OCI-LY1 (cell line): ENCODE measurements at regions not wholly inside any gene's neighbourhood (a gene's known extent, or its start where the extent isn't known, plus 50 kb on each side); places are given as distances from the start of the nearest gene placed in this dataset.

Source experiments
- H2AFZ ChIP-seq: fragments of 200-600 bp; sonication (generic), shearing (Covaris generic); 2 replicates; pipeline ENCODE4 v1.6.0; 2014; ENCODE audit warnings: antibody characterized with exemption, mild to moderate bottlenecking, low read length
- H3F3A ChIP-seq: fragments of 200-600 bp; sonication (generic), shearing (Covaris generic); 2 replicates; pipeline ENCODE4 v1.6.0; 2014; ENCODE audit warnings: mild to moderate bottlenecking, antibody characterized with exemption, low read length, moderate library complexity; ENCODE audit not compliant: insufficient read depth
- H3K27ac ChIP-seq: fragments of 200-600 bp; sonication (generic); 2 replicates; pipeline ENCODE4 v1.5.1; 2014; ENCODE audit warnings: low read length, mixed run types, mild to moderate bottlenecking, low read depth; ENCODE audit not compliant: poor library complexity, severe bottlenecking
- H3K27me3 ChIP-seq: fragments of 200-600 bp; sonication (generic); 2 replicates; pipeline ENCODE4 v1.6.0; 2014; ENCODE audit warnings: antibody characterized with exemption, mild to moderate bottlenecking, low read length, moderate library complexity; ENCODE audit not compliant: insufficient read depth
- H3K36me3 ChIP-seq: fragments of 200-600 bp; sonication (generic); 2 replicates; pipeline ENCODE4 v1.6.1; 2014; ENCODE audit warnings: mild to moderate bottlenecking, antibody characterized with exemption, low read length, moderate library complexity, mixed read lengths; ENCODE audit not compliant: insufficient read depth
- H3K4me1 ChIP-seq: fragments of 200-600 bp; sonication (generic); 2 replicates; pipeline ENCODE4 v1.5.1; 2014; ENCODE audit warnings: mild to moderate bottlenecking, low read length, moderate library complexity; ENCODE audit not compliant: insufficient read depth, severe bottlenecking
- H3K4me2 ChIP-seq: fragments of 200-600 bp; sonication (generic), shearing (Covaris generic); 2 replicates; pipeline ENCODE4 v1.6.1; 2014; ENCODE audit warnings: low read length
- H3K4me3 ChIP-seq: fragments of 200-600 bp; sonication (generic); 2 replicates; pipeline ENCODE4 v1.5.1; 2014; ENCODE audit warnings: low read length, low read depth, mild to moderate bottlenecking, mixed read lengths; ENCODE audit not compliant: poor library complexity, severe bottlenecking
- H3K79me2 ChIP-seq: fragments of 200-600 bp; shearing (Covaris generic); 2 replicates; pipeline ENCODE4 v1.6.1; 2016; ENCODE audit warnings: mixed run types, low read length, mixed read lengths; ENCODE audit not compliant: insufficient read depth
- H3K9ac ChIP-seq: fragments of 200-600 bp; sonication (generic), shearing (Covaris generic); 2 replicates; pipeline ENCODE4 v1.6.1; 2014; ENCODE audit warnings: mild to moderate bottlenecking, low read length, mixed read lengths
- H3K9me2 ChIP-seq: fragments of 200-600 bp; sonication (generic), shearing (Covaris generic); 2 replicates; pipeline ENCODE4 v1.6.1; 2014; ENCODE audit warnings: low read depth, mild to moderate bottlenecking, low read length, mixed read lengths
- H3K9me3 ChIP-seq: fragments of 200-600 bp; shearing (Covaris generic); 2 replicates; pipeline ENCODE4 v1.6.1; 2014; ENCODE audit warnings: low read length, mixed read lengths
- H4K20me1 ChIP-seq: fragments of 200-600 bp; sonication (generic), shearing (Covaris generic); 2 replicates; pipeline ENCODE4 v1.6.0; 2016; ENCODE audit warnings: mild to moderate bottlenecking, low read length; ENCODE audit not compliant: insufficient read depth
- EZH2 ChIP-seq: fragments of 200-600 bp; sonication (generic), shearing (Covaris generic); IDR thresholded peaks from 2 replicates; pipeline ENCODE4 v1.8.0; 2017; ENCODE audit warnings: borderline replicate concordance, mixed run types, mild to moderate bottlenecking, antibody characterized with exemption, low read length, moderate library complexity, mixed read lengths
- TF ChIP-seq, protein P1 (sequence below): fragments of 200-600 bp; sonication (generic), shearing (Covaris generic); IDR thresholded peaks from 2 replicates; pipeline ENCODE4 v1.5.1; 2017; ENCODE audit warnings: mild to moderate bottlenecking, antibody characterized with exemption, low read length, moderate library complexity, mixed read lengths

- Histone ChIP-seq H4K20me1 (no peaks in the 10 kb centered on the region), H3K4me3 (no peak overlapping the region), H3K36me3 (no peaks in the 10 kb centered on the region), H3K9me2 (no peaks in the 10 kb centered on the region), H3F3A (no peaks in the 10 kb centered on the region), H3K4me2 (no peak overlapping the region), H3K27me3 (no peaks in the 10 kb centered on the region), H3K9ac (no peak overlapping the region), H3K4me1 (no peaks in the 10 kb centered on the region), H2AFZ (no peak overlapping the region), H3K27ac (no peak overlapping the region), H3K79me2 (no peaks in the 10 kb centered on the region), H3K9me3 (no peaks in the 10 kb centered on the region)
- no peak for TF ChIP-seq EZH2
- TF ChIP-seq, protein P1, sequence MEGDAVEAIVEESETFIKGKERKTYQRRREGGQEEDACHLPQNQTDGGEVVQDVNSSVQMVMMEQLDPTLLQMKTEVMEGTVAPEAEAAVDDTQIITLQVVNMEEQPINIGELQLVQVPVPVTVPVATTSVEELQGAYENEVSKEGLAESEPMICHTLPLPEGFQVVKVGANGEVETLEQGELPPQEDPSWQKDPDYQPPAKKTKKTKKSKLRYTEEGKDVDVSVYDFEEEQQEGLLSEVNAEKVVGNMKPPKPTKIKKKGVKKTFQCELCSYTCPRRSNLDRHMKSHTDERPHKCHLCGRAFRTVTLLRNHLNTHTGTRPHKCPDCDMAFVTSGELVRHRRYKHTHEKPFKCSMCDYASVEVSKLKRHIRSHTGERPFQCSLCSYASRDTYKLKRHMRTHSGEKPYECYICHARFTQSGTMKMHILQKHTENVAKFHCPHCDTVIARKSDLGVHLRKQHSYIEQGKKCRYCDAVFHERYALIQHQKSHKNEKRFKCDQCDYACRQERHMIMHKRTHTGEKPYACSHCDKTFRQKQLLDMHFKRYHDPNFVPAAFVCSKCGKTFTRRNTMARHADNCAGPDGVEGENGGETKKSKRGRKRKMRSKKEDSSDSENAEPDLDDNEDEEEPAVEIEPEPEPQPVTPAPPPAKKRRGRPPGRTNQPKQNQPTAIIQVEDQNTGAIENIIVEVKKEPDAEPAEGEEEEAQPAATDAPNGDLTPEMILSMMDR, result no peak
These were observed 252.8 kb upstream of the CDH4 start for GRCh38 chr20:60999250-60999649.

GRCh38 chr20:61002090-61002489 lies 250.0 kb upstream of the CDH4 start:
- Histone ChIP-seq H3K9me2 (no peaks in the 10 kb centered on the region), H3K36me3 (no peaks in the 10 kb centered on the region), H3K4me1 (no peaks in the 10 kb centered on the region), H3K4me3 (no peak overlapping the region), H3K9me3 (no peaks in the 10 kb centered on the region), H3K27me3 (no peaks in the 10 kb centered on the region), H3K4me2 (no peak overlapping the region), H2AFZ (no peak overlapping the region), H3K27ac (no peak overlapping the region), H3K79me2 (no peaks in the 10 kb centered on the region), H3F3A (no peaks in the 10 kb centered on the region), H3K9ac (no peak overlapping the region), H4K20me1 (no peaks in the 10 kb centered on the region)
- TF ChIP-seq, protein P1, result no peak
- no peak for TF ChIP-seq EZH2

DNA sequence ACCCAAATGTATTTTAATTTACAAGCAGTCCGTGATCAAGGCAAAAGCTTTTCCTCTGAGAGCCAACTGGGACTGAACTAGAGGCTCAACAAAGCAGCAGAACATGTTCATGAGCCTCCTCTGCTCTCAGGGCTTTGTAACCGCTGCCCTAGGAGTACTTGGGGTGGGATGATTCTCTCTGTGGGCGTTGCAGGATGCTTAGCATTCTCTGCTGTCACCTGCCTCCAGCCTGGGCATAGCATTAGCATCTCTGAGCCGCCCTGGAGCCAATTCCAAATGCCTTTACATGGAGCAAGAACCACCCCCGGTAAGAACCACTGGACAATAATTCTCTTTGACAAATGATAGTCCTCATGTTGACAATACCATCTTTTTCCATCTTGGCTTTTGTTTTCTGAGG lies 237.6 kb upstream of the CDH4 start:
- H3K4me1 ChIP-seq, result no peaks in the 10 kb centered on the region
- no peaks in the 10 kb centered on the region for H3K9me2 ChIP-seq
- H3K27ac ChIP-seq, result no peak overlapping the region
- no peak overlapping the region for H3K4me2 ChIP-seq
- no peak overlapping the region for H2AFZ ChIP-seq
- H3K4me3 ChIP-seq, result no peak overlapping the region
- TF ChIP-seq, protein P1, result no peak
- TF ChIP-seq EZH2, result no peak
- no peaks in the 10 kb centered on the region for H3K36me3 ChIP-seq
- no peaks in the 10 kb centered on the region for H3K9me3 ChIP-seq
- H3F3A ChIP-seq, result no peaks in the 10 kb centered on the region
- H3K27me3 ChIP-seq, result 0 out of 2 replicates have a peak, but pooled peaks cover 3% of the 10 kb centered on the region
- no peaks in the 10 kb centered on the region for H3K79me2 ChIP-seq
- H3K9ac ChIP-seq, result no peak overlapping the region
- H4K20me1 ChIP-seq, result no peaks in the 10 kb centered on the region
